Spinal cord (tissue), 9 donors: ENCODE measurements at regions not wholly inside any gene's neighbourhood (a gene's known extent, or its start where the extent isn't known, plus 50 kb on each side); places are given as distances from the start of the nearest gene placed in this dataset.

Experiments used
- DNase-seq, 6 donors: peaks; one replicate each; pipeline versions ENCODE4 v3.0.0 to v3.0.0-alpha.2; 2013 to 2015; ENCODE audit warnings: low spot score in 6 of 6, low read depth in 4 of 6
- H3K27ac ChIP-seq: one replicate; pipeline ENCODE4 v1.5.1; 2013; ENCODE audit warnings: low read depth, low read length, control low read depth
- H3K27me3 ChIP-seq: one replicate; pipeline ENCODE4 v1.6.1; 2013; ENCODE audit warnings: low read length; ENCODE audit not compliant: control insufficient read depth, insufficient read depth
- H3K36me3 ChIP-seq: one replicate; pipeline ENCODE4 v1.6.1; 2013; ENCODE audit warnings: low read length; ENCODE audit not compliant: control insufficient read depth, insufficient read depth
- H3K4me1 ChIP-seq: one replicate; pipeline ENCODE4 v1.6.1; 2013; ENCODE audit warnings: low read length; ENCODE audit not compliant: control insufficient read depth, insufficient read depth
- H3K4me3 ChIP-seq: one replicate; pipeline ENCODE4 v1.5.1; 2013; ENCODE audit warnings: low read depth, low read length, control low read depth
- H3K9me3 ChIP-seq: one replicate; pipeline ENCODE4 v1.6.1; 2013; ENCODE audit warnings: low read length; ENCODE audit not compliant: control insufficient read depth, insufficient read depth
- WGBS: methylation state at CpG from one replicate; pipeline ENCODE4 v1.1.5; 2013; ENCODE audit warnings: missing lambda C conversion rate; ENCODE audit not compliant: insufficient coverage; 5-methylcytosine and 5-hydroxymethylcytosine counted together
- donor health status: healthy.

DNA sequence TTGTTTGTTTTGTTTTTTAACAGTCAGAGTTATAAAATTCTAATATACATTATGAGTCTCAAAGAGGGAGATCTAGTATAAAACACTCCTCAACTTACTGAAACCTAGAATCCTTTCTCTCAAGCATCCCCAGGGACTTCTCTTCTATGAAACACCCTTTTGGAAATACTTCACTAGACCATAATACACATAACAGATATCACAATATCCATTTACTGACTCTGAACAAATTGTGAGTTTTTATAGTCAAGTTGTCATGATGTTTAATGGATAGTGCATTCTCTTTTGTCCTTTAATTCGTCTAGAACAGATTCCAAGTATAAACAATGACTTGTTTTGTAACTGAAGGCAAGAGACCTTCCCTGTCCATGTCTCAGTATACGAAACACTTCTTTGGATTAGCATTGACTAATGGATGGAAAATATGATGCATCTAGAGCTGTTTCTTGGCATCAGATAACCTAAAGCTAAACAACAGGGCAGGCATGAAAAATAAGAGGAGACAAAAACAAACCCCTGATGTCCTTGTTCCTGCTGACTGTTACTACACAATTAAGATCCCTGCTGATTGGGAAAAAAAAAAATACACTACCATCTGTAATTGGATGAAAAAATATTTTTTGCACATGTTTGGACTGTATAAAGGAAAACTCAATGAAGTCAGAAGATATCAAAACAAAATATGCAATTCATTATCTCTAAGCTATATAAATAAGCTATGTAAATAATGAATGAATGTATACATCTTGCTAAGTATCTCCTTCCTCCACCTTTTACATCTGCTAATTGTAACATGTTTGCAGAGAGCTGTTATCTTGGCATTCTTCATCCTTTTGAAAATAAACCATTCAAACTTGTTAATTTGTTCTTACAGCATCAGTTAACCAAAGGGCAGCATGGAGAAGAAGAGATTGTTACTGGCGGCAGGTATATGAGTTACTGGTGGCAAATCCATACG is 214.2 kb downstream of the LACC1 start:
- Histone ChIP-seq H3K4me3 (no peak overlapping the region), H3K4me1 (no peaks in the 10 kb centered on the region), H3K9me3 (no peaks in the 10 kb centered on the region), H3K27ac (no peak overlapping the region), H3K27me3 (no peaks in the 10 kb centered on the region), H3K36me3 (no peaks in the 10 kb centered on the region)
- WGBS: 85% methylated on average over 2 of the region's 4 CpGs
- no peak for DNase-seq

DNA sequence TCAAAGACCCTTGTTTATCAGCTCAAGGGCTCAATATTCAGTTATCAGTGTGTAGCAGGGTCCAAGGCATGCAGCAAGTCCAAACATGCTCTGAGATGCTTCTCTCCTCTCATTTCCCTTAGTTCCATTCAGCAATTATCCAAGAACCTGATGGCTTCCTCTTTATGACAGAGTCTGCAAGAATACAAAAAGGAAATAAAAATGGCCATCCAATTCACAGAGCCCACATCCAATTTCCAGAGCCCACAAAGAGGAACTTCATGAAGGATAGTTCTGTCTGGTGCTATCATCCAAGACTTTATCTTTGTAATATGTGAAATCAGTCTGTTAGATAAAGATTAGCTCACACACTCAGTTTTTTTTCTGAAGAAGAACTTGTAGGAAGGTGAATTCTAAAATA is 217.2 kb downstream of the LACC1 start:
- H3K4me1 ChIP-seq: no peaks in the 10 kb centered on the region

GRCh38 chr13:44098559-44098958 is 218.9 kb downstream of the LACC1 start:
- Histone ChIP-seq H3K9me3 (no peaks in the 10 kb centered on the region), H3K27ac (no peak overlapping the region), H3K4me1 (no peaks in the 10 kb centered on the region), H3K27me3 (no peaks in the 10 kb centered on the region), H3K4me3 (no peak overlapping the region), H3K36me3 (no peaks in the 10 kb centered on the region)
- 80% methylated on average over 1 of the region's 2 CpGs for WGBS
- DNase-seq: no peak

More for the DNA sequence above, 217.2 kb downstream of the LACC1 start:
- no peak overlapping the region for H3K4me3 ChIP-seq
- no peak overlapping the region for H3K27ac ChIP-seq
- DNase-seq: no peak
- no peaks in the 10 kb centered on the region for H3K27me3 ChIP-seq
- H3K9me3 ChIP-seq: no peaks in the 10 kb centered on the region
- no peaks in the 10 kb centered on the region for H3K36me3 ChIP-seq

DNA sequence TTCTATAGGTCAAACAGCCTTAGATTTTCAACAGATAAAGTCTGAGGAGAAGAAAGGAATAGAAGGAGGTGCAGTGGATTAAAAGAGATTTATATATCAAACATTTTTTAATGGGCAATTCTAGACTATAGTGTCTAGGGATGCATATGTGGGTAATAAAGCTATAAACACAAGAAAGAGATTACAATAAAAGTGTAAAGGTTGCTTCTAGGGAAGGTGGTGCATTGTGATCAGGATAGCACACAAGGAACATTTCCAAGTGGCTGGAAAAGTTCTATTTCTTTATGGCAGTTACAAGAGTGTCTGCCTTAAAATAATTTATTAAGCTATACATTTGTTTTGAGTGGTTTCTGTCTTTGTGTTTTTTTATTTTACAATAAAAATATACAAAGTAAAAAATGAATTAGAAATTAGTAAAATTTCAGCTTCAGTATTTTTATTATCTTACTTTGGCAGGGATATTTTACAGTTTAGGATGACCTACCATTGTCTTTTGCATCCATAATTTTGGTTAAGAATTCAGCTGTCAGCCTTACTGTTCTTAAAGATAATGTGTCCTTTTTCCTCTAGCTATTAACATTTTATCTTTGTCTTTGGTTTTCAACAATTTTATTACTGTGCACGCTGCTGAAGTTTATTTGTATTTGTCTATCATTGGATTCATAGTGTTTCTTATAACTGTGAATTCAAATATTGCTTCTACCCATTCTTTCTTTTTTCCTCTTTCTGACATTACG is 221.8 kb downstream of the LACC1 start:
- peaks cover 5% of the 10 kb centered on the region for H3K4me1 ChIP-seq
- DNase-seq: no peak
- WGBS: no CpG with 5 or more reads among the region's 2 CpGs
- no peaks in the 10 kb centered on the region for H3K27me3 ChIP-seq
- no peak overlapping the region for H3K27ac ChIP-seq
- H3K36me3 ChIP-seq: no peaks in the 10 kb centered on the region
- H3K9me3 ChIP-seq: no peaks in the 10 kb centered on the region
- H3K4me3 ChIP-seq: no peak overlapping the region

DNA sequence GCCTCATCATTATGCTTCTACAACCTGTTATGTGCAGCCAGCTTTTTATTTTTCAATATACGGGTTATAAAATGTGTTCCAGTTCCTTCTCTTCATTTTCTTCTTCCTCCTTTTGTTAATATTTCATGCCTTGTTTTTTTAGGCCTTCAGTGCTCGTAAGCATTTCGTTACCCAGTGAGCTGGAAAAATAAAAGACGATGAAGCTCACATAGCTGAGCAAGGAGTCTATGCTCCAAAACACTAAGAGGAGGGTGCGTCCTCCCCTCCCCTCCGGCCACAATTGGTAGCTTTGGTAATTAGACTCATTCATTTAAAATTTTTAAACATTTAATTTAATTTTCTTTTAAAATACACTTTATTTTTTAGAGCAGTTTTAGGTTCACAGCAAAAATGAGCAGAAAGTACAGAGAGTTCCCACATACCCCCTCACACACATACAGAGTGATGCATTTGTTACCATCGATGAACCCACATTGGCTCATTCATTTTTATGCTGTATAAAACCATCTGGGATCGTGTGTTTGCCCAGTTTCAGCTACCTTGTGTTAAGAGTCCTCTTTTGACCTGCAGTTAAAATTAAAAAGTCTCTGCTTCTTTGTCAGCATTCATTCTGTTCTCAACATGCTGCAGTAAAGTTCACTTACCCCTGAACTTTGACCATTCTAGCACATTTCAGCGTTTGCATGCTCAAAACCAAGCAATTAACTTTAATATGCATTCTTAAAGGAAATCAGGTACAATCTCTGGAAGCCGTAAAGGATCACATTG is 223.9 kb downstream of the LACC1 start:
- peak in 1 of 6 donors; percentile 67 for DNase-seq
- 33% methylated on average over 4 of the region's 10 CpGs for WGBS
- Histone ChIP-seq H3K4me1 (peaks cover 5% of the 10 kb centered on the region), H3K4me3 (no peak overlapping the region), H3K27me3 (no peaks in the 10 kb centered on the region), H3K27ac (peak overlapping the region; percentile 45), H3K36me3 (no peaks in the 10 kb centered on the region), H3K9me3 (no peaks in the 10 kb centered on the region)

DNA sequence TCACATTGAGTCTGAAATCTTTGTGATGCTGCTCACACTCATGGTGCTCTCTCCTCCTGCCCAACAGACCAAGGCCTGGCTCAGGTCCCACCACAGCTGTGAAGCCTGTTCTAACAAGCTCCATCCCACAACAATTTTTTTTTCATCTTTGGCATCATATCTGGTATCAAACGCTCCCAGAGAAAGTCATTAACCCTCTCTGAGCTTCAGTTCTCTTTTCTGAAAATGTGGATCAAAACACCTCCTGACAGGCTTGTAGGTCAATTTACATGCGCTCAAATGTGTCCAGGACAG is 224.4 kb downstream of the LACC1 start:
- DNase-seq: peak in 2 of 6 donors; percentile 67 to 87
- WGBS: 0% methylated on average over 1 of the region's 2 CpGs
- Histone ChIP-seq H3K4me1 (peaks cover 5% of the 10 kb centered on the region), H3K9me3 (no peaks in the 10 kb centered on the region), H3K36me3 (no peaks in the 10 kb centered on the region), H3K27ac (peak overlapping the region; percentile 45), H3K4me3 (no peak overlapping the region), H3K27me3 (no peaks in the 10 kb centered on the region)

GRCh38 chr13:44104969-44105368 is 225.3 kb downstream of the LACC1 start:
- H3K36me3 ChIP-seq: no peaks in the 10 kb centered on the region
- H3K9me3 ChIP-seq: no peaks in the 10 kb centered on the region
- 94% methylated on average over 4 of the region's 5 CpGs for WGBS
- H3K4me3 ChIP-seq: no peak overlapping the region
- H3K27me3 ChIP-seq: no peaks in the 10 kb centered on the region
- H3K4me1 ChIP-seq: peaks cover 5% of the 10 kb centered on the region
- DNase-seq: no peak
- H3K27ac ChIP-seq: no peak overlapping the region

GRCh38 chr13:44106266-44107152 is 226.8 kb downstream of the LACC1 start:
- DNase-seq: peak in 1 of 6 donors; percentile 58
- H3K9me3 ChIP-seq: no peaks in the 10 kb centered on the region
- no peak overlapping the region for H3K27ac ChIP-seq
- H3K36me3 ChIP-seq: no peaks in the 10 kb centered on the region
- 73% methylated on average over 2 of the region's 6 CpGs for WGBS
- no peak overlapping the region for H3K4me3 ChIP-seq
- H3K27me3 ChIP-seq: no peaks in the 10 kb centered on the region
- H3K4me1 ChIP-seq: peaks cover 5% of the 10 kb centered on the region
